H9 (cell line): ENCODE measurements at regions not wholly inside any gene's neighbourhood (a gene's known extent, or its start where the extent isn't known, plus 50 kb on each side); places are given as distances from the start of the nearest gene placed in this dataset.

Source experiments
- DNase-seq: peaks from one replicate; pipeline ENCODE4 v3.0.0-alpha.2; 2017
- H2AFZ ChIP-seq: one replicate; pipeline ENCODE4 v1.6.1; 2013; ENCODE audit warnings: mild to moderate bottlenecking, low read length, control low read depth, moderate library complexity
- H2AK5ac ChIP-seq: 2 replicates; pipeline ENCODE4 v1.6.1; 2013; ENCODE audit warnings: low read length, control low read depth, mixed read lengths; ENCODE audit not compliant: insufficient read length
- H2BK120ac ChIP-seq: one replicate; pipeline ENCODE4 v1.6.1; 2013; ENCODE audit warnings: low read depth, mild to moderate bottlenecking, low read length, control low read depth, inconsistent platforms; ENCODE audit not compliant: poor library complexity, severe bottlenecking
- H2BK12ac ChIP-seq: 2 replicates; pipeline ENCODE4 v1.6.1; 2013; ENCODE audit warnings: low read length, control low read depth, mixed read lengths, low read depth; ENCODE audit not compliant: insufficient read length
- H2BK15ac ChIP-seq: 2 replicates; pipeline ENCODE4 v1.6.1; 2013; ENCODE audit warnings: low read depth, low read length, control low read depth
- H2BK20ac ChIP-seq: one replicate; pipeline ENCODE4 v1.6.1; 2013; ENCODE audit warnings: low read depth, mild to moderate bottlenecking, low read length, control low read depth, inconsistent platforms; ENCODE audit not compliant: poor library complexity, severe bottlenecking
- H2BK5ac ChIP-seq: 2 replicates; pipeline ENCODE4 v1.6.1; 2013; ENCODE audit warnings: low read length, control low read depth, mixed read lengths; ENCODE audit not compliant: insufficient read length
- H3K14ac ChIP-seq: 2 replicates; pipeline ENCODE4 v1.6.1; 2013; ENCODE audit warnings: low read length, control low read depth; ENCODE audit not compliant: insufficient read depth
- H3K18ac ChIP-seq: 2 replicates; pipeline ENCODE4 v1.6.1; 2013; ENCODE audit warnings: low read depth, mild to moderate bottlenecking, mixed read lengths, low read length, control low read depth; ENCODE audit not compliant: insufficient read length
- H3K23ac ChIP-seq: 2 replicates; pipeline ENCODE4 v1.6.1; 2013; ENCODE audit warnings: low read length, control low read depth, mixed read lengths, low read depth; ENCODE audit not compliant: insufficient read length
- H3K23me2 ChIP-seq: 2 replicates; pipeline ENCODE4 v1.6.1; 2013; ENCODE audit warnings: low read depth, mild to moderate bottlenecking, mixed read lengths, low read length, control low read depth; ENCODE audit not compliant: insufficient read length, poor library complexity, severe bottlenecking
- H3K27ac ChIP-seq: 2 replicates; pipeline ENCODE4 v1.5.1; 2013; ENCODE audit warnings: low read length, control low read depth, mixed read lengths, low read depth; ENCODE audit not compliant: insufficient read length
- H3K27me3 ChIP-seq: 2 replicates; pipeline ENCODE4 v1.6.1; 2013; ENCODE audit warnings: low read length, control low read depth, inconsistent platforms; ENCODE audit not compliant: insufficient read depth
- H3K4ac ChIP-seq: 2 replicates; pipeline ENCODE4 v1.6.1; 2013; ENCODE audit warnings: low read depth, mild to moderate bottlenecking, control low read depth, inconsistent platforms, low read length, moderate library complexity
- H3K4me1 ChIP-seq: 2 replicates; pipeline ENCODE4 v1.6.1; 2013; ENCODE audit warnings: low read length, control low read depth, inconsistent platforms; ENCODE audit not compliant: insufficient read depth
- H3K4me2 ChIP-seq: 2 replicates; pipeline ENCODE4 v1.6.1; 2013; ENCODE audit warnings: low read length, control low read depth, mixed read lengths; ENCODE audit not compliant: insufficient read length, insufficient read depth
- H3K56ac ChIP-seq: 2 replicates; pipeline ENCODE4 v1.6.1; 2013; ENCODE audit warnings: low read depth, mild to moderate bottlenecking, mixed read lengths, low read length, control low read depth; ENCODE audit not compliant: insufficient read length
- H3K79me1 ChIP-seq: 2 replicates; pipeline ENCODE4 v1.6.1; 2013; ENCODE audit warnings: low read depth, mild to moderate bottlenecking, moderate library complexity, low read length, control low read depth, inconsistent platforms; ENCODE audit not compliant: insufficient read depth, poor library complexity, severe bottlenecking
- H3K79me2 ChIP-seq: 2 replicates; pipeline ENCODE4 v1.6.1; 2013; ENCODE audit warnings: low read length, control low read depth, inconsistent platforms; ENCODE audit not compliant: insufficient read depth
- H3K9ac ChIP-seq: 2 replicates; pipeline ENCODE4 v1.6.1; 2013; ENCODE audit warnings: low read length, control low read depth, mixed read lengths; ENCODE audit not compliant: insufficient read length; ENCODE audit errors: extremely low read depth
- H3K9me3 ChIP-seq: one replicate; pipeline ENCODE4 v1.6.1; 2013; ENCODE audit warnings: low read depth, low read length, inconsistent platforms; ENCODE audit not compliant: control insufficient read depth
- H3T11ph ChIP-seq: one replicate; pipeline ENCODE4 v1.6.1; 2013; ENCODE audit warnings: mild to moderate bottlenecking, low read length, control low read depth, inconsistent platforms
- H4K20me1 ChIP-seq: one replicate; pipeline ENCODE4 v1.6.1; 2013; ENCODE audit not compliant: control insufficient read depth, insufficient read length, insufficient read depth
- H4K5ac ChIP-seq: 2 replicates; pipeline ENCODE4 v1.6.1; 2013; ENCODE audit warnings: low read depth, mild to moderate bottlenecking, mixed read lengths, low read length, control low read depth; ENCODE audit not compliant: insufficient read length
- H4K8ac ChIP-seq: replicated peaks from 2 replicates; pipeline ENCODE4 v1.6.1; 2013; ENCODE audit warnings: low read length, control low read depth, mixed read lengths, low read depth; ENCODE audit not compliant: insufficient read length
- H4K91ac ChIP-seq: 2 replicates; pipeline ENCODE4 v1.6.1; 2013; ENCODE audit warnings: low read depth, mild to moderate bottlenecking, moderate library complexity, mixed read lengths, low read length, control low read depth; ENCODE audit not compliant: insufficient read length
- H3K27ac Mint-ChIP-seq, 3 experiments: 2 replicates in 2 of 3; 3 replicates in 1 of 3; pipeline ENCODE4 v1.8.0; 2020 to 2021; ENCODE audit warnings: mixed read lengths in 3 of 3, mild to moderate bottlenecking in 1 of 3, moderate library complexity in 1 of 3
- H3K27me3 Mint-ChIP-seq: 2 replicates; pipeline ENCODE4 v1.8.0; 2021; ENCODE audit warnings: low read depth, mild to moderate bottlenecking, moderate library complexity, mixed read lengths
- H3K36me3 Mint-ChIP-seq, 3 experiments: 2 replicates in 2 of 3; 3 replicates in 1 of 3; pipeline ENCODE4 v1.8.0; 2020 to 2021; ENCODE audit warnings: low read depth in 3 of 3, mixed read lengths in 3 of 3; ENCODE audit not compliant: insufficient read depth in 1 of 3
- H3K4me1 Mint-ChIP-seq, 2 experiments: 2 replicates each; pipeline ENCODE4 v1.8.0; 2020; ENCODE audit warnings: mixed read lengths in 2 of 2
- H3K4me3 Mint-ChIP-seq, 2 experiments: 2 replicates in 1 of 2; 3 replicates in 1 of 2; pipeline ENCODE4 v1.8.0; 2020 to 2021; ENCODE audit warnings: mild to moderate bottlenecking in 2 of 2, mixed read lengths in 2 of 2, moderate library complexity in 1 of 2
- H3K9me3 Mint-ChIP-seq, 2 experiments: 2 replicates in 1 of 2; 3 replicates in 1 of 2; pipeline ENCODE4 v1.8.0; 2020; ENCODE audit warnings: mild to moderate bottlenecking in 2 of 2, mixed read lengths in 2 of 2, moderate library complexity in 1 of 2
- CTCF ChIP-seq: fragments of 200-600 bp; sonication (generic); conservative IDR thresholded peaks from 3 replicates; pipeline ENCODE4 v1.8.0; 2021; ENCODE audit warnings: antibody characterized with exemption, mild to moderate bottlenecking
- WGBS: extraction: QIAGEN DNeasy Blood & Tissue Kit; methylation state at CpG from one replicate; pipeline ENCODE4 v1.1.7; 2013; ENCODE audit warnings: missing lambda C conversion rate, low lambda C conversion rate, mixed read lengths; ENCODE audit not compliant: insufficient read length; ENCODE audit errors: extremely low coverage; 5-methylcytosine and 5-hydroxymethylcytosine counted together

- Histone ChIP-seq H4K20me1 (no peaks in the 10 kb centered on the region), H4K91ac (no peak overlapping the region), H3K79me1 (no peaks in the 10 kb centered on the region), H3K23me2 (no peaks in the 10 kb centered on the region), H2BK15ac (no peak overlapping the region), H3K23ac (no peak overlapping the region), H2BK5ac (no peak overlapping the region), H3K4ac (no peak overlapping the region), H3K18ac (no peak overlapping the region), H2BK12ac (no peak overlapping the region), H3K9me3 (no peaks in the 10 kb centered on the region), H3K4me1 (no peaks in the 10 kb centered on the region), H2AFZ (no peak overlapping the region), H4K5ac (no peak overlapping the region), H3K27ac (no peak overlapping the region), H3T11ph (no peak overlapping the region), H2BK120ac (no peak overlapping the region), H3K14ac (no peak overlapping the region), H4K8ac (no peak overlapping the region), H3K9ac (no peak overlapping the region), H3K79me2 (no peaks in the 10 kb centered on the region), H3K56ac (no peak overlapping the region), H2AK5ac (no peak overlapping the region), H3K27me3 (no peaks in the 10 kb centered on the region), H2BK20ac (no peak overlapping the region), H3K4me2 (no peak overlapping the region)
- Mint-ChIP-seq H3K27ac (no peak overlapping the region), H3K4me1 (no peaks in the 10 kb centered on the region), H3K36me3 (peaks cover 5 to 19% (median 11%) of the 10 kb centered on the region in 3 experiments; a peak in 5 of 7 replicates), H3K27me3 (no peaks in the 10 kb centered on the region), H3K4me3 (no peak overlapping the region), H3K9me3 (peaks cover 9 to 10% of the 10 kb centered on the region in 2 experiments; a peak in 3 of 5 replicates)
- WGBS, result no CpG with 5 or more reads among the region's 2 CpGs
- no peak for TF ChIP-seq CTCF
- no peak for DNase-seq
Measured at GRCh38 chr1:222914861-222915632, 100.2 kb downstream of the DISP1 start.
